ENCODE measurements at regions not wholly inside any gene's neighbourhood (a gene's known extent, or its start where the extent isn't known, plus 50 kb on each side); places are given as distances from the start of the nearest gene placed in this dataset.

DNA sequence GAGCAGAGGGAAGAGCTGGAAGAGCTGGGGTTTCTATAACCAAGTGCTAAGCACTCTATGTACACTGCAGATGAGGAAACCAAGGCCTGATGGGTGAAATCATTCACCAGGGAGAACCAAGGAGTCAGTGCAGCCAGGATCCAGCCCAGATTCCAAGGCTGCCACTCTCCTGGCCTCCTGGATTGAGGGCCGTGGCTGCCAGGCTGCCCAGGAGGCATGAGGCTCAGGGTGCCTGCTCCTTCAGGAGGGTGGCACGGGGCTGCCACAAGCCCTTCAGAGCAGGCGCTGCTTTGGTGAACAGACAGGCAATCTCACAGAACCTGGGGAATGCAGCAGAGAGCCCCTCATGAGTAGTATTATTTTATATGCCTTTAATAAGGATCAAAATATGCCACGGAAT is 293.7 kb upstream of the HDAC4 start:
- DNase-seq (ENCODE audit: low read depth in 2 of 2), result no peak
- no peaks in the 10 kb centered on the region for H3K79me2 ChIP-seq (ENCODE audit: control insufficient read depth, insufficient read depth, low read length)

DNA sequence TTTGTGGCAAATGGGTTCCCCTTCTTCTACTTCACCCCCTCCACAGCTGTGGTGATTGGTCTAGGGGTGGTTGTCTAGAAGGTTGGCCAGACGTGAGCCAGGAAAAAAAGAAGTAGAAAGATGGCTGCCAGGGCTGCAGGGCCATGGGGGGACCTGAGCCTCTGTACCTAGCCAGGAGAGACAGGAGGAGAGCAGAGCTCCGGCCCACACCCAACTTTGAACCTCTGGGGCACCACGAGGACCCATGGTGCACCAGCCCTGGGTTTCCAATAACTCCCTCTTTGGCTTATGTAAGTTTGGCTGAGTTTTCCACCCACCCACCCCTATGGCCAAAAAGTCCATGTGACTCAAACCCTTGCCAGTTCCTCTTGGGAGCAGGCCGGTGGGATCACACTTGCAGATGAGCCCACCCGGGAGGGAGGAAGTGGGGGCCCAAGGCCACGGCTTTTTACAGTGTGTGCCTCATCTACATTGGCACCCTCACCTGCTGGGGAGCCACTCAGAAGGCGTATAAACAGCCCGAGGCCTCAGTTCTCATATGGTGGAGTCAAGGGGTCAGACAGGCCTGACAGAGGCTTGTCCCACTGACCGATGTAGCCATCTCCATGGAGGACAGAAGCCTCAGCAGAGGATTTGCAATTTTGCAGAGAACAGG is 293.1 kb upstream of the HDAC4 start:
- H3K4me1 ChIP-seq (ENCODE audit: control insufficient read depth, extremely low read depth, insufficient read depth, low read length), result no peaks in the 10 kb centered on the region
- no peak overlapping the region for H3K4me3 ChIP-seq (replicated peaks in 1 of 4; ENCODE audit: control extremely low read depth in 1 of 4, insufficient read depth in 1 of 4, low read depth in 3 of 4, low read length in 4 of 4)
- no peak overlapping the region for H3K9ac ChIP-seq (ENCODE audit: insufficient read depth, low read length)
- H4K20me1 ChIP-seq (ENCODE audit: control insufficient read depth, extremely low read depth, insufficient read depth, low read length), result no peaks in the 10 kb centered on the region
- H3K9me3 ChIP-seq (ENCODE audit: control insufficient read depth, insufficient read depth, low read depth, low read length), result no peaks in the 10 kb centered on the region
- no peak overlapping the region for H3K27ac ChIP-seq (ENCODE audit: insufficient read depth, low read length)
- TF ChIP-seq, protein P1, sequence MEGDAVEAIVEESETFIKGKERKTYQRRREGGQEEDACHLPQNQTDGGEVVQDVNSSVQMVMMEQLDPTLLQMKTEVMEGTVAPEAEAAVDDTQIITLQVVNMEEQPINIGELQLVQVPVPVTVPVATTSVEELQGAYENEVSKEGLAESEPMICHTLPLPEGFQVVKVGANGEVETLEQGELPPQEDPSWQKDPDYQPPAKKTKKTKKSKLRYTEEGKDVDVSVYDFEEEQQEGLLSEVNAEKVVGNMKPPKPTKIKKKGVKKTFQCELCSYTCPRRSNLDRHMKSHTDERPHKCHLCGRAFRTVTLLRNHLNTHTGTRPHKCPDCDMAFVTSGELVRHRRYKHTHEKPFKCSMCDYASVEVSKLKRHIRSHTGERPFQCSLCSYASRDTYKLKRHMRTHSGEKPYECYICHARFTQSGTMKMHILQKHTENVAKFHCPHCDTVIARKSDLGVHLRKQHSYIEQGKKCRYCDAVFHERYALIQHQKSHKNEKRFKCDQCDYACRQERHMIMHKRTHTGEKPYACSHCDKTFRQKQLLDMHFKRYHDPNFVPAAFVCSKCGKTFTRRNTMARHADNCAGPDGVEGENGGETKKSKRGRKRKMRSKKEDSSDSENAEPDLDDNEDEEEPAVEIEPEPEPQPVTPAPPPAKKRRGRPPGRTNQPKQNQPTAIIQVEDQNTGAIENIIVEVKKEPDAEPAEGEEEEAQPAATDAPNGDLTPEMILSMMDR (conservative IDR thresholded peaks at IDR 0.05 in 1 of 2, IDR thresholded peaks at IDR 0.05 in 1 of 2; ENCODE audit: low read depth in 1 of 2, low read length in 2 of 2), result no peak
- TF ChIP-seq EZH2 (IDR thresholded peaks at IDR 0.05; ENCODE audit: low read length, missing control alignments), result no peak
- H2AFZ ChIP-seq (ENCODE audit: low read length), result no peak overlapping the region
- DNase-seq (ENCODE audit: low read depth in 2 of 2), result no peak
- H3K36me3 ChIP-seq (ENCODE audit: control insufficient read depth, insufficient read depth, low read length), result no peaks in the 10 kb centered on the region
- no peaks in the 10 kb centered on the region for H3K79me2 ChIP-seq (ENCODE audit: control insufficient read depth, insufficient read depth, low read length)
- H3K4me2 ChIP-seq (ENCODE audit: extremely low read depth, insufficient read depth, low read length), result no peak overlapping the region
- no peaks in the 10 kb centered on the region for H3K27me3 ChIP-seq (ENCODE audit: control insufficient read depth, insufficient read depth, low read length)

More for the DNA sequence above, 293.7 kb upstream of the HDAC4 start:
- H3K9ac ChIP-seq (ENCODE audit: insufficient read depth, low read length), result no peak overlapping the region
- H3K4me2 ChIP-seq (ENCODE audit: extremely low read depth, insufficient read depth, low read length), result no peak overlapping the region
- H3K36me3 ChIP-seq (ENCODE audit: control insufficient read depth, insufficient read depth, low read length), result no peaks in the 10 kb centered on the region
- no peaks in the 10 kb centered on the region for H3K4me1 ChIP-seq (ENCODE audit: control insufficient read depth, extremely low read depth, insufficient read depth, low read length)
- no peaks in the 10 kb centered on the region for H3K27me3 ChIP-seq (ENCODE audit: control insufficient read depth, insufficient read depth, low read length)
- TF ChIP-seq EZH2 (IDR thresholded peaks at IDR 0.05; ENCODE audit: low read length, missing control alignments), result no peak
- TF ChIP-seq, protein P1 (conservative IDR thresholded peaks at IDR 0.05 in 1 of 2, IDR thresholded peaks at IDR 0.05 in 1 of 2; ENCODE audit: low read depth in 1 of 2, low read length in 2 of 2), result no peak
- H3K9me3 ChIP-seq (ENCODE audit: control insufficient read depth, insufficient read depth, low read depth, low read length), result no peaks in the 10 kb centered on the region
- no peaks in the 10 kb centered on the region for H4K20me1 ChIP-seq (ENCODE audit: control insufficient read depth, extremely low read depth, insufficient read depth, low read length)
- H3K4me3 ChIP-seq (replicated peaks in 1 of 4; ENCODE audit: control extremely low read depth in 1 of 4, insufficient read depth in 1 of 4, low read depth in 3 of 4, low read length in 4 of 4), result no peak overlapping the region
- no peak overlapping the region for H3K27ac ChIP-seq (ENCODE audit: insufficient read depth, low read length)
- H2AFZ ChIP-seq (ENCODE audit: low read length), result no peak overlapping the region

DNA sequence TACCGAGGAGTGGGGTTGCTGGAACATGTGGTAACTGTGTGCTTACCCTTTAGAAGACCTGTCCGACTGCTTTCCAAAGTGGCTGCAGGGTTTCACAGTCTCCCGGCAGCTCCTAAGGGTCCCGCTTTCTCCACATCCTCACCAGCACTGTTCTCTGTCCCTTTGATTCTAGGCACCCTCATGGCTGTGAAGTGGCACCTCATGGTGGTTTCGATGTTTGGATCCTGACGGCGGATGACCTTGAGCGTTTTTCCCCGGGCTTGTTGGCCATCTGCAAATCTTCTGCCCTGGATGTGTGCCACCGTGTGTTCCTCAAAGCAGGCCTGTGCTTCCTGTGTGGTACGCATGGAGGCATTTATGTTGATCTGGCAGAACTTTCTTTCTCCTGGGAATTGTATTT is 292.5 kb upstream of the HDAC4 start:
- Histone ChIP-seq H3K9ac (ENCODE audit: insufficient read depth, low read length) (no peak overlapping the region), H3K27me3 (ENCODE audit: control insufficient read depth, insufficient read depth, low read length) (no peaks in the 10 kb centered on the region), H3K4me1 (ENCODE audit: control insufficient read depth, extremely low read depth, insufficient read depth, low read length) (no peaks in the 10 kb centered on the region), H3K36me3 (ENCODE audit: control insufficient read depth, insufficient read depth, low read length) (no peaks in the 10 kb centered on the region), H3K4me3 (replicated peaks in 1 of 4; ENCODE audit: control extremely low read depth in 1 of 4, insufficient read depth in 1 of 4, low read depth in 3 of 4, low read length in 4 of 4) (no peak overlapping the region), H3K4me2 (ENCODE audit: extremely low read depth, insufficient read depth, low read length) (no peak overlapping the region), H4K20me1 (ENCODE audit: control insufficient read depth, extremely low read depth, insufficient read depth, low read length) (no peaks in the 10 kb centered on the region), H3K27ac (ENCODE audit: insufficient read depth, low read length) (no peak overlapping the region), H3K9me3 (ENCODE audit: control insufficient read depth, insufficient read depth, low read depth, low read length) (no peaks in the 10 kb centered on the region), H2AFZ (ENCODE audit: low read length) (no peak overlapping the region), H3K79me2 (ENCODE audit: control insufficient read depth, insufficient read depth, low read length) (no peaks in the 10 kb centered on the region)
- no peak for TF ChIP-seq EZH2 (IDR thresholded peaks at IDR 0.05; ENCODE audit: low read length, missing control alignments)
- TF ChIP-seq, protein P1 (conservative IDR thresholded peaks at IDR 0.05 in 1 of 2, IDR thresholded peaks at IDR 0.05 in 1 of 2; ENCODE audit: low read depth in 1 of 2, low read length in 2 of 2), result no peak
- DNase-seq (ENCODE audit: low read depth in 2 of 2), result no peak
